GM18508 (cell line): ENCODE measurements at regions not wholly inside any gene's neighbourhood (a gene's known extent, or its start where the extent isn't known, plus 50 kb on each side); places are given as distances from the start of the nearest gene placed in this dataset.
A peak's percentile ranks its signal among the peaks of the same experiment; 100 is the strongest.

ENCODE experiments used
- ATAC-seq: cut with Tn5 transposase; IDR thresholded peaks from one replicate; pipeline ENCODE4 v1.9.1; 2021; ENCODE audit warnings: moderate number of reproducible peaks; ENCODE audit not compliant: insufficient read depth, unreplicated experiment

DNA sequence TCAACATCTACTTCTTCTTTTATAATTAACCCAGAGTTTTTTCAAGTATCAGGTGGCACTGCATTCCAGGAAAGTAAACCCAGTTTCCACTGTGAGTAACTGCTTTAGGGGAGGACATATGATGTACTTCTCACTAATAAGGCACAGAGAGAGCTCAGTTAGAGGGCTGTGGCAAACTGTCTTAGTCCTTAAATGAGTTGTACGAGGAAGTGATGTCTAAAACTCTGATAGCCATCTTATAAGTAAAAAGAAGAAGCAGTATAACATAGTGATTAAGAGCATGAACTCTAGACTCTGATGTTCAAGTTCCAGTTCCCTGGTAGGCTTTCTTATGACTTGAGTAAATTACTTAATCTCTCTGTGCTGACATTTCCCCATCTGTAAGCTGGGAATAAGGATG lies 58.7 kb upstream of the PTGS2 start:
- peak; percentile 81 for ATAC-seq

- no peak for ATAC-seq
These were observed 56.9 kb upstream of the PTGS2 start for GRCh38 chr1:186736971-186737685.

DNA sequence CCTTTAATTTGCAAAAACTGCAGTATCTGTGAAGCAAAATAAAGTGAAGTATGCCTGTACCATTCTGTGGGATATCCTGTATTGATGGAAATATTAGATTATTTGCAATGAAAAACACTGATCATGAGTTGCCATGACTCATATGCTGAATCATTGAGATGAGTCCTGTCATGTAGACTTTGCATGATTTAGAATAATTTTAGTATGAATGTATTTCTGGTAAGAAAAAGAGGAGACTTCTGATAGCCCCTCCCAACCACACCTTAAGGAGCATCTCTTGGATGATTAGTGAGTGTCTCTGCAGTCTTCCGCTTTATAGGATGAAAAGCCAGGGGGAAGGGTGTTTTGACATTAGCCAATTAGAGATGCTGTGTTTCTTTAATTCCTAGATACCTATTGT lies 55.2 kb upstream of the PTGS2 start:
- ATAC-seq = no peak

- peak; percentile 65 for ATAC-seq
These were observed 50.9 kb upstream of the PTGS2 start for GRCh38 chr1:186730951-186731729.
